ENCODE measurements at regions not wholly inside any gene's neighbourhood (a gene's known extent, or its start where the extent isn't known, plus 50 kb on each side); places are given as distances from the start of the nearest gene placed in this dataset.

DNA sequence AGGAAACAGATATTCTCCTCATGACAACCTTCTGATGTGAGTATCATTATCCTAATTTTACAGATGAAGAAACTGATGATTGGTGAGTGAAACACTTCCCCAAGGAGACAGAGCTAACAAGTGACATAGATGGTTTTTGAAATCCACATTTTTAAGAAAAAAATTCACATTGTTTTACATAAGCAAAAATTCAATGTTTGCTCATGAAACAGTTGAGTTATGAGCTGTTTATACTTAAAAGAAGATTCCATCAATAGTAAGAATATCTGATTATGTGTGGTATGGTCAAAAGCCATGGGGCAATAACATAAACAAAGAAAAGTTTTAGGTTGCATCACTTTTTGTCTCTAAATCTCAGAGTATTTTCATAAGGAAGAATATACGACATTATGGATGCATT is 167.9 kb upstream of the PAPPA start:
- DNase-seq (ENCODE audit: low read depth in 2 of 2) = no peak

DNA sequence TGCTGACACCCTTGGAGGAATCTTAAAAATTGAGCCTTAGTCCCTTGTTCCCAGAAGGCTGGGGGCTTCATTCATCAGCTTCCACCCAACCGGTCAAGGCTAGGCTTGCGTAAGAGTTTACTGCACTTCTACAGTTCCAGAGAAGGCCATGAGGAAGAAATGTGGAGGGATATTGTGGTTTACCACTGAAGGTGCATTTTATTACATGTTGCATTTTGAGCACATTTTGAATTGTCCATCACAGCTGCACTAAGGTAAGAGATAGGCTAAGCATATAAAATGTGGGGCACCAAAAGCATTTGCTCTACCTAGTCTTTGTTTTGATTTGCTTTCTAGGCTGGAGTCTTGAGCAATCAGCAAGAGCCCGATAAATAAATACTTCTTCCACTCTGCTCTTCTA is 167.1 kb upstream of the PAPPA start:
- no peak for DNase-seq (ENCODE audit: low read depth in 2 of 2)

DNA sequence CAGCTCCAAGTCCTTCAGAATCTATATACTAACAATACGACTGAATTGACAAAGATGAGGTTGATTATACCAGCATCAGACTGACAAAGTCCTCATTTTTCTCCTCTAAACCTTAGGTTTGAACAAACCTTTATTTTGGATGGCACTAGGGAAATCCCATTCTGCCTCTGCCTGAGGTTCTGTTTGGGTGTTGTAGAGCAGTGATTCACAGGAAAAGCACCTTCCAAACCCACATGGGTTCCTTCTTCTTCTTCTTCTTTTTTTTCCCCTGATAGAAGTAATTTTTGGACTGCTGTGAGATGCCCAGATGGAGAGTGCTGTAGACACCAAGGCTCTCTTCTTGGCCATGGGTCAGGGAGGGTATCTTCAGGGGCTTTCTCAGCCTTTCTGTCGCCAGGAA is 164.9 kb upstream of the PAPPA start:
- DNase-seq (ENCODE audit: low read depth in 2 of 2) = no peak

DNA sequence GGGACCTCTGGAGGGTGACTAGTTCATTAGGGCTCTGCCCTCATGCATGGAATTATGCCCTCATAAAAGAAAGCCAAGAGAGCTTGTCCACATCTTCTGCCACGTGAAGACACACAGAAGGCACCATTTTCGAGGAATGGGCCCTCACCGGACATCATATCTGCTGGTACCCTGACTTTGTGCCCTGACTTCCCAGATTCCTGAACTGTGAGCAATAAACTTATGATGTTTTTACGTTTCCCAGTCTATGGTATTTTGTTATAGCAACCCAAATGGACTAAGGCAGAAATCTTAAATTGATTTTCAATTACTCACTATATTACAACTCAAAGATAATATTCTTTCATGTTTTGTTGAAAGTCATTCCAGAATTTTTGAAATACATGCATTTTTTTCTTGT is 163.8 kb upstream of the PAPPA start:
- DNase-seq (ENCODE audit: low read depth in 2 of 2) = no peak

DNA sequence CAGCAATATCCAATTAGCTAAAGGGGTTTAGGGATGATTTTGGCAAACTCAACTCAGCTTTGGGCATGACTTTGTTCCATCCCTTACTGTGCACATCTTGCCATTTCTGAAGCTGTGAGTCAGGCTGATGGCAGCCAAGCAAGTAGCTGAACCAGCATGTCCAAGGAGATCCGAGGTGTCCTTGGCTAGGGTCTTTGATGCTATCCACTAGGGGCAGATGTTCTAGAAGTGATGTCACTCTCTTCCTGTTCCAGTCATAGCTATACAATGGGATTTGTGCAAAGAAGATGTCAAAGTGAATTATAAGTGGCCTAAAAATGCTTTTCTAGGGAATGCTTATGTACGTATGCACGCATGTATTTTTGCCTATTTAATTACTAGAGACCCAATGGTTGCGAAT is 160.8 kb upstream of the PAPPA start:
- no peak for DNase-seq (ENCODE audit: low read depth in 2 of 2)

DNA sequence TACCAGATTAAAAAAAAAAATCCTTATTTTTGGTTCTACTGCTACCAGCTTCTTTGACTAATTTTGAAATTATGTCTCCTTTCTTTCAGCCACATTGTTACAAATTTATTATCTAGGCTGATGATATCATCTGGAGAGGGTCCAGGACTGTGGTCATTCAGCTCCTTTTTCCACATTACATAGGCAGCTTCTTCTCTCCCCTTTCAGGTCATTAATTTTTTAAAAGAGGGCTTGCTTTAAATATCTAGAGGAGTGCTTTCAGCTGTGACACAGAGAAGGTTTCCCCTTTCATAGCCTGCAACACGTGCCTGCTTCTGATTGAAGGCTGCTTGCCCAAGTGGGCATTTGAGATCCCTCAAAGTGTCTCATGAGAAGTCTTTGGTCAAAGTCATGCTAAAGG is 155.7 kb upstream of the PAPPA start:
- no peak for DNase-seq (ENCODE audit: low read depth in 2 of 2)

DNA sequence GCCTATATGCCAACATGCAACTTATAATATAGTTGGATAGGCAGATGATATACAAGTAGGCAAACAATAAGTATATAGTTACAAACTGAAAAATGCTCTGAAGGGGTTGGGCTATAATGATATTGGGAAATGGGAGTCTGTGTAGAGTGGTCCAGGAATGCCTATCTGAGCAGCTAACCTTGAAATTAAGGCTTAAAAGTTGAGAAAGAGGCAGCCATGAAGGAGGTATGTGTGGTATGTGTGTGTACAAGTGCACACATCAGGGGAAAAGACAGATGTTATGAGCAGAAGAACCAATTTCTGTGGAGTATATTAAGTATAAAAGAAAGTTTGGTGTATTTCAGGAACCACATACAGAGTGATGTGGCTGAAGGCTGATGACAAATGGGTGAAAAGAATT is 154.9 kb upstream of the PAPPA start:
- DNase-seq (ENCODE audit: low read depth in 2 of 2) = no peak

DNA sequence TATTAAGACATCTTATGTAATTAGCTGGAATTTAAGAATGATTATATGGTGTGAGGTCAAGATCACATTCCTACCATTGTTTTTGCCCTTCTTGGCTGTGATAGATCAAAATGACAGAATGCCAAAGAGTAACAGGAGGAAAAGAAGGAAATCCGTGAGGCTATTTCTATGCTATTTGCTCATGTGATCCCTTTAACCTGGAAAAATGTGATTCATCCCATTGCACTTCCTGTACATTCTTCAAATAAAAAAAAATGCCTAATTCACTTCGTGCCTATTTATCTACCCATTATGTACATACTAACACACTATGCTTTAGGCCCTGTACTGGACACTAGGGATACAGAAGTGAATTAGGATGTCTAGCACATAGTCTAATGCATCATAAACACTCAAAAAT is 154.1 kb upstream of the PAPPA start:
- no peak for DNase-seq (ENCODE audit: low read depth in 2 of 2)

DNA sequence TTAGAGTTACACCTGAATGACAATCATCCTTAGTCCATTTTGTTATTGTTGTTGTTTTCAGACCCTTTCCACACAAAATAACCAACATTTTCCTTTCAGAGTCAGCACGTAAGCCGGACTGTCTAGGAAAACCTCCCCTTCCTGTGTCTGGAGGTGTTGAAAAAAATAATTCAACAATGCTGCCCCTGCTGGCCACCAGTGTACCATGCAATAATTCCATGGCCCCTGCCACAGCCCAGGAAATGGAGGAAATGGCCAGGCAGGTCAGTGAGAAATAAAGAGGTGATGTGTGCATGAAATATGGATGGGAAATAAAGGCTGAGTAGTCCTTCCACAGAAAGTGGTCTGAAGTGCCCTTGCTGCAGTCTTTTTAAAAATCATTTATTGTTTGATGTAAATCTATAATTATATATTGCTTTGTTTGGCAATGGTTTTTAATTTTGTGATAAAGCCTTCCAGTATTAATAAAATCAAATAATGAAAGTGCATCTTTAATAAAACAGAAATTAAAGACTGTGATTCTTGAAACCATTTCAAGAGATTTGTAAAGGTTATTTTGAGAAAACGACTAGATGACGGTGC is 152.8 kb upstream of the PAPPA start:
- DNase-seq (ENCODE audit: low read depth in 2 of 2) = no peak

DNA sequence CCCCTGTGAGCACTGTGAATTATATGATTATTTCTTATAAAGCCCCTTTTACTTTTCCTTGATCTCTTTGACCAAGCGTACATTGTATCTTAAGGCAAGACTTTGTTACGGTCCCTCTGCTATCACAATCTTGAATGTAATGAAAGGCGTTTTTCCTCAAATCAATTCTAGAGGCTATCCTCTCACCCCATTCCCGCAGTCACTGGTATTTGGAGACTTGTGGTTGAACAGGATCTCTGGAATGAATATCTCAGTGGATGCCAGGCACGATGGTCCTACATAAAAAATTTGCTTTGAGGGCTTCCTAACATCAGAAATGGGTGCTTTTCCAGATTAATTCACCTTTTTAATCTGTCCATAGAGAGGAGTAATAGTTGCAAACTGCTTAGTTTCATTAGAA is 151.4 kb upstream of the PAPPA start:
- DNase-seq (ENCODE audit: low read depth in 2 of 2) = no peak

DNA sequence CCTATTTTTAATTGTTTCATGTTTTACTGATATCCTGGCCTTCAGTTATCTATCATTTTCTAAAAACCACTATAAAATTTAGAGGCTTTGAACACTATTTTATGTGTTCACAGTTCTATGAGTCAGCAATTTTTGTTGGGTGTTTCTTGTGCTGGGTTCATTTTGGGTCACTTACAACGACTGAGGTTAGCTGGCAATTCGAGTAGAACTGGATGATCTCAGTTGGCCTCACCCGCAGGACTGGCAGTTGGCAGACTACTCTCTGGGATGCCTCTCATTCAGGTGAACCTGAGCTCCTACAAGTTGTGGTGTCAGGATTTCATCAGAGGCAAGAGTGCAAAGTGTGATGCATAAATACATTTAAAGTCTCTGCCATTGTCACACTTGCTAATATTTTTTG is 151.0 kb upstream of the PAPPA start:
- no peak for DNase-seq (ENCODE audit: low read depth in 2 of 2)

DNA sequence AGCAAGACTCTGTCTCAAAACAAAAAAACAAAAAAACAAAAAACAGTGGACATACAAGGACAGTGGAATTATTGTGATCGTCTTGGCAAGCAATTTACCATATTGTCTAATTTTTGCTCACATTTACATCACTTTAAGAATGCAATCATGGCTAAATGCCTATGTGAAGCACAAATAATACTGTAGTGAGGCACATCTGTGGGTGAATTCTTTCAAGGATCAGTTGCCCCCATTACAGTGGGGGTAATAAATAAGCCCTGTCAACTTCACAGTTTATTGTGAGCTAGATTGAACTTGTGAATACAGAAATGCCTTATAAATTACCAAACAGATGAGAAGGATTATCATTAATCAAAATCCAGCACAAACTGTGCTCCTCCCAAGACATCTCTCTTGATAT is 150.2 kb upstream of the PAPPA start:
- no peak for DNase-seq (ENCODE audit: low read depth in 2 of 2)

DNA sequence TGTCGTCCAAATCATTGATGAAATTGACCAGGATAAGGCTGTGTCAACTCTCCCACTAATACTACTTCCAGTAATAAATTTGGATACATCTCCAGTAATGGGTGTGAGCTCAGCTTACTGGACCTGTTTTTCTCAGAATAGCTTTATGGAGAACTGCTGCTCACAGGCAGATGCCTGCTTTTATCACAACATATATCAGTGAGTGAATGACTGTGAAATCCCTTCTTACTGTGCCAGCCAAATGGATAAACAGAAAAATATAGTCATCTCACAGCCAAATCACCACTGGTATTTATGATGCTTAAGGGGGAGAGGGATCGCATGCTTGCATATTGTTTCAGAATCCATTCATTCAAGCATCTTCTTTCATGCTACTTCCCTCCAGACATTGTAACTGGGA is 148.4 kb upstream of the PAPPA start:
- DNase-seq (ENCODE audit: low read depth in 2 of 2) = no peak

DNA sequence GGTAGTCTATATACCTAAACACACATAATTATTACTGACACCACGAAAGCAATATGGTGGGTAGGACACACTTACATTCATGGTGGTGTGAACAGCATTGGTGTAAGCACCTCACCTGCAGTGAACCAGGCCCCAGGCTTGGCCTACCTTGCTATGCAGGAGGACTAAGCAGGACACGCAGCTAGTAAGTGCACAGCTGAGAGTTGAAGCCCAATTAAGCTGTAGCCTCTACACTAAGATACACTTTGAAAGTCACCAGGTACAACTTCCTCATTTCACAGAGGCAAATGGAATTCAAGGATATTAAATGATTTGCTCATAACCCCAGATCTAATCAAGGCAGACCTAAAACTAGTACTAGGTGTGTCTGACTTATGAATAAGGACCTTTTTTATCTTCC is 145.8 kb upstream of the PAPPA start:
- no peak for DNase-seq (ENCODE audit: low read depth in 2 of 2)

DNA sequence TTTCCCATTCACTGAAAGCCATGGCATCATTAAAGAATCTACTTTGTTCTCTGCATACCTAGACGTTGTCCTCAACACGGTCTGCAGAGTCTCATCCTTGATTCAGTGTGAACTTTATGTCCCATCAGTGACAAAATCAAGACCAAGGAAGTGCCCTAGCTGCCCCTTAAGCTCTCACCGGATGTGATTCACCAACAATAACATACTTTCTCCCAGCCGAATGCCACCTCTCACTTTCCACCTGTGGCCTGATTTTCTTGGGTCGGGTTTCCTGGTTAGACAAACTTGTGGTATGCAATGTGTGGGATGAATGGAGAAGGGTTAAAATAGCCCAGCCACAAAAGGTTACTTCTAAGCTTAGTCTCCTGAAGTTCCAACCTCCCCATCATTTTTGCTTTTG is 145.3 kb upstream of the PAPPA start:
- DNase-seq (ENCODE audit: low read depth in 2 of 2) = no peak

DNA sequence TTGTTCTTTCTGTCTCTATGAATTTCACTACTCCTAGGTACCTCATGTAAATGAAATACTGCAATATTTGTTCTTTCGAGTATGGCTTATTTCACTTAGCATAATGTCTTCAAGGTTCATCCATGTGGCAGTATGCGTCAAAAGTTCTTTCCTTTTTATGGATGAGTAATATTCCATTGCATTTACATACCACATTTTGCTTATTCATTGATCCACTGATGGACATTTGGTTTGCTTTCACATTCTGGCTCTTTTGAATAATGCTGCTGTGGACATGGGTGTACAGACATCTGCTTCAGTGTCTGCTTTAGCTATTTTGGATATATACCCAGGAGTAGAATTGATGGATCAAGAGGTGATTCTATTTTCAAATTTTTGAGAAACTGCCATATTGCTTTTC is 144.2 kb upstream of the PAPPA start:
- no peak for DNase-seq (ENCODE audit: low read depth in 2 of 2)

DNA sequence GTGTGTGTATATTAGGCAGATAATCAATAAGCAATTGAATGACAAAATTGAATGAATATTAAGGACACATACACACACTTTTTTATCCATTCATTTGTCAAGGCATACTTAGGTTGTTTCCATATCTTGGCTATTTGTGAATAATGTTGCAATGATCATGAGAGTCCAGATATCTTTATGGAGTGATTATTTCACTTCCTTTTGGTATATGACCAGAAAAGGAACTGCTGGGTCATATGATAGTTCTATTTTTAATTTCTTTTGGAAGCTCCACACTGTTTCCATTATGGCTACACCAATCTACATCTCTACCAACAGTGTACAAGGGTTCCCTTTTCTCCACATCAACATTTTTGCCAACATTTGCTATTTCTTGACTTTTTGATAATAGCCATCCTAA is 137.7 kb upstream of the PAPPA start:
- DNase-seq (ENCODE audit: low read depth in 2 of 2) = no peak

DNA sequence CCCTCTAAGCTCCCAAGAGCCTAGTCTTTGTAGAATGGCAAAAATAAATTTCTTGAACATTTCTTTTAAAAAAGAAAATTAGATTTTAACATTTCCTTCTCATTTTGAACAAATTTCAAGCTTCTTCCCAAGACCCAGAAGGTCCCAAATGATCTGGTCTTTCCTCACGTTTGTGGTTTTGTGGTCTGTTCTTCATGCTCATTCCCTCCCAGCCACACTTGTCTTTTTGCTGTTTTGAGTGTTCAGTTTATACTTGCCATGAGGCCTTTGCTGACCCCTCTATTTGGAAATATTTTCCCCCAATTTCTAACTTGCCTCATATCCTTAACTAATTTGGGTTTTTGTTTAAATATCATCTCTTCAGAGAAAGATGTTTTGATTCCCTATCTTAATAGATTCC is 133.4 kb upstream of the PAPPA start:
- DNase-seq (ENCODE audit: low read depth in 2 of 2) = no peak

DNA sequence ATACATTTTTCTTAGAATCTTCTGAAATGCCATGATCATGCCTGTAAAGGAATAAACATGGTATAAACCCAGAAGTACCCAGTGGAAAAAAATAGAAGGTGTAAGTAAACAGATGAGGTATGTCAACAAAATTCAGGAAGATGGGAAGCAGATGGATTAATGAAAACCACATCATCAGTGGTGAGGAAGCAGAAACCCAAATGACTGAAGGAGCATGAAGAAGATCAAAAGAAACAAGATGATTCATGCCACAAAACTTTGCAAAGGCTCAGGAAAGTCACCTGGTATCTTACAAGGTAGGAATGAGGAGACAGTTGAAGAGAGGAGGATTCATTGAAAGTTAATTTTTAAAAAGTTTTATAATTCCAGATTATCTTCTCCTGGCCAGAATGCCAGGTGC is 132.8 kb upstream of the PAPPA start:
- no peak for DNase-seq (ENCODE audit: low read depth in 2 of 2)

DNA sequence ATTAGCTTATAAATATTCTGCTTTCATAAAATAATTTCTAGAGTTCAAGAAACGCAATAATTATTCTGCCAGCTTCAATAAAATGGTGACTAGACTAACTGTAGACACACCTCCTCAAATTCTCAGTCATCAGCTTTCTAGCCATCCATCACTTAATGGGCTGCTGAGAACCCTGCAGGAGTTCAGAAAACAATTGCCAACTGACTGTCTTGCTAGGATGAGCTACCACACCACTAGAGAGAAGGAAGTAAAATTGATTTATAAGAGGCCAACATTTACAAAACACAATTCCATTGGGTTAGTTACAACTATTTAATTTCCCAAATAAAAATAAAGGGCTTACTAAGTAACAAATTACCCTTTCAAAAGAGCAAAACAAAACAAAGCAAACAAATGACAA is 126.5 kb upstream of the PAPPA start:
- DNase-seq (ENCODE audit: low read depth in 2 of 2) = no peak

DNA sequence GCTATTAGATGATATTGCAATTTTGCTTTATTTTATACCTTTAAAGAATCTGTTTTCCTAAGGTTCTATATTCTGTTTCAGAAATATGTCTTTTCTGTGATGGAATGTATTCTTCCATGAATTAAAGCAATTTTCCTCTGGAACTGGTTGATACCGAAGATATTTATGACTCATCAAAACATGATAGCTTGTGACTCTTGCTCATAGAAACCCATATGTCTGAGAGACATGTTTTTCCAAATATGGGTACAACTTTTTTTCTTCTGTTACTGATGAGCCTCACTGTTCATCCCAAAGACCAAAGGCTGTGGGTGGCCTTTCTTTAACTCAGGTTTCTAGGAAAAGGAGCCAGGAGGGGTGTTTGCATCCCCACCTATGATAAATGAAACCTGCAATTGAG is 126.1 kb upstream of the PAPPA start:
- no peak for DNase-seq (ENCODE audit: low read depth in 2 of 2)

DNA sequence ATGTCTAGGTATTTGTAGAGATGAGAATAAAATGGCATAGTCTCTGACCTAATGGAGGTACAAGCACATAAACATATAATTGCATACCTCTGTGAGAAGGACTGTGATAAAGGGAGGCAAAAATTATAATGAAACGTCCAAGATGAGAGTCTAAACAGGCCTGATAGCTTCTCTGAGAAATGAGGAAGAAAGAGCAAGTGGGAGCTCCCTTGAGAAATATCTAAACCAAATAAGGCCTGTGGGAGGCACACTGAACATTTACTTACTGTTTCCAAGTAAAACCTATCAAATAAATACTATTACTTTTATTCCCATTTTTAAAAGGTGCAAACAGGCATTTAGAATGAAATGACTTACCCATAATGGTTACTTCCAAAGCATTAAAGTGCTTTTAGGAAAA is 125.6 kb upstream of the PAPPA start:
- no peak for DNase-seq (ENCODE audit: low read depth in 2 of 2)

DNA sequence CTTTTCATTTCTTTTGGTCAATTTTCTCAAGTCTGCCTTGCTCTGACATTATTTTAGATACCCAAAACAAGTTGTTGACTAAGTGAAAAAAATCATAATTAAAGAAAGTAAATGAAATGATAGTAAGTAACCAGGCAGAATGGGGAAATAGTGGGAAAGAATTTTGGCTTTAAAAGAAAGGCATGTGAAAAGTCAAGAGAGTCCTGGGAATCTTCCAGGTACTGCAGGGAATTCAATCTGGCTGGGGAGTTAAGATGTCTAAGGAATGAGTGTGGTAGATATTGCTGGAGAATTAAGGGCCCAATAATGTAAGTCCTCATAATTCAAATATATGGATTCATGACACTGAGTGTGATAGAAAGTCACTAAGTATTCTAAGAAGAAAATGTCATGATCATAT is 123.1 kb upstream of the PAPPA start:
- no peak for DNase-seq (ENCODE audit: low read depth in 2 of 2)

DNA sequence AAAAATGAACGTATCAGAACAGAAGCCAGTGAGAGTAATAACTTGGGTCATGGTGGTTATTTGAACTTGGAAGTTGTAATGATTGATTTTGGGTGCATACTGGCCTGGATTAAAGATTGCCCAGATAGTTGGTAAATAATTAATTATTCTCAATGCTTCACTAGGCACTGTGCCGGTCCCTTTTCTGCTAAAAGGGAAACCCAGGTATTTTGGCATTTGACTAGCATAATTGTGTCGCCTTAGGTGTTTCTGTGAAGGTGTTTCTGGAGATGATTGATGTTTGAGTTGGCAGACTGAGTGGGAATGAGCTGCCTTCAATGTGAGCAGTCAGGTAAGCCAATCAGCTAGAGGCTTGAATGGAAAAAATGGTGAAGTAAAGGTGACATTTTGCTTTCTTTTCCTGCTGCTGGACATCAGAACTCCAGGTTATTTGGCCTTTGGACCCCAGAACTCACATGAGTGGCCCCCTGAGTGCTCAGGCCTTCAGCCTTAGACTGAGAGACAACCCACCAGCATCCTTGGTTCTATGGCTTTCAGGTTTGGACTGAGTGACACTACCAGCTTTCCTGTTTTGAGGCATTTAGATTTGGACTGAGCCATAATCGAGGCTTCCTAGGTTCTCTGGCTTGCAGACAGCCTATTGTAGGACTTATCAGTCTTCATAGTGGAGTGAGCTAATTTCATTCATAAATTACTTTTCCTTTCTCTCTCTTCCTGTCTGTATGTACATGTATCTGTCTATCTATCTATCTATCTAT is 120.7 kb upstream of the PAPPA start:
- DNase-seq (ENCODE audit: low read depth in 2 of 2) = no peak
